K562 (cell line): ENCODE measurements at regions not wholly inside any gene's neighbourhood (a gene's known extent, or its start where the extent isn't known, plus 50 kb on each side); places are given as distances from the start of the nearest gene placed in this dataset.
"Not testable (repeated sequence)": the region's sequence is repeated elsewhere in the genome, so short reads cannot be mapped to it uniquely, and the experiment has no call there.

ENCODE experiments used
- ATAC-seq: fragments of 200-7000 bp; cut with Tn5 transposase; 3 replicates; pipeline ENCODE4 v1.9.1; 2020; ENCODE audit warnings: moderate library complexity
- BruUV-seq: library from RNA; stranded (reverse); fragments of 400-500 nt; replicated peaks from 2 replicates; lab custom pipeline; 2021; lab: Mats Ljungman, UMichigan
- CTCF ChIA-PET: fragments of 300-600 bp; formaldehyde crosslinking; extraction: SDS; loops from one replicate; lab custom pipeline; 2021; ENCODE audit warnings: low intra/inter-chr PET ratio; lab: Yijun Ruan, JAX
- POLR2A ChIA-PET: fragments of 300-600, 350-650 bp; sonication (Branson Sonifier 250); formaldehyde crosslinking; extraction: SDS; loops from one replicate; lab custom pipeline; 2021; ENCODE audit warnings: antibody characterized with exemption, inconsistent platforms; lab: Yijun Ruan, JAX
- DNase-seq, 4 experiments: peaks; one replicate each; pipeline versions ENCODE4 v3.0.0 to v3.0.0-alpha.2; 2011 to 2018; ENCODE audit warnings: low spot score in 3 of 4, mixed read lengths in 3 of 4; ENCODE audit errors: extremely low read depth in 1 of 4
- FAIRE-seq: peaks from 2 replicates; lab custom pipeline; 2011; peaks lifted over from hg19 to GRCh38; lab: Jason Lieb, UNC
- H2AFZ ChIP-seq: 2 replicates; pipeline ENCODE4 v1.6.0; 2011; ENCODE audit warnings: low read depth, low read length, control low read depth, inconsistent platforms
- H3K27ac ChIP-seq: fragments of 200-600 bp; 3 replicates; pipeline ENCODE4 v1.8.0; 2011; ENCODE audit warnings: low read depth, mild to moderate bottlenecking, control low read depth, inconsistent platforms, low read length, moderate library complexity, mixed read lengths; ENCODE audit errors: extremely low read depth
- H3K27me3 ChIP-seq, 2 experiments: fragments of 300-600 bp in 1 of 2; 2 replicates in 1 of 2; 3 replicates in 1 of 2; pipeline versions ENCODE4 v1.6.0 to v1.8.0; 2011; ENCODE audit warnings: inconsistent platforms in 2 of 2, low read length in 2 of 2, mild to moderate bottlenecking in 1 of 2, mixed read lengths in 1 of 2, moderate library complexity in 1 of 2; ENCODE audit not compliant: control insufficient read depth in 2 of 2, insufficient read depth in 2 of 2
- H3K36me3 ChIP-seq: fragments of 300-600 bp; 3 replicates; pipeline ENCODE4 v1.8.0; 2011; ENCODE audit warnings: mild to moderate bottlenecking, low read length, inconsistent platforms; ENCODE audit not compliant: control insufficient read depth, insufficient read depth
- H3K4me1 ChIP-seq, 2 experiments: fragments of 200-600 bp in 1 of 2; replicated peaks in 1 of 2; 2 replicates in 1 of 2; 3 replicates in 1 of 2; pipeline versions ENCODE4 v1.5.1 to v1.8.0; 2011; ENCODE audit warnings: inconsistent platforms in 2 of 2, low read length in 2 of 2, mild to moderate bottlenecking in 1 of 2, mixed read lengths in 1 of 2, moderate library complexity in 1 of 2; ENCODE audit not compliant: control insufficient read depth in 2 of 2, insufficient read depth in 2 of 2
- H3K4me2 ChIP-seq: 2 replicates; pipeline ENCODE4 v1.6.1; 2011; ENCODE audit warnings: low read length, control low read depth, inconsistent platforms, mixed read lengths; ENCODE audit not compliant: insufficient read depth
- H3K4me3 ChIP-seq: fragments of 200-600 bp; sonication (generic), shearing (Covaris generic); 2 replicates; pipeline ENCODE4 v1.5.1; 2016; ENCODE audit warnings: control low read depth, inconsistent platforms
- H3K79me2 ChIP-seq: fragments of 200-600 bp; 3 replicates; pipeline ENCODE4 v1.8.0; 2011; ENCODE audit warnings: low read length, inconsistent platforms; ENCODE audit not compliant: control insufficient read depth, insufficient read depth
- H3K9ac ChIP-seq, 2 experiments: 2 replicates each; pipeline versions ENCODE4 v1.6.0 to v1.6.1; 2011; ENCODE audit warnings: low read depth in 2 of 2, low read length in 2 of 2, control low read depth in 1 of 2, inconsistent platforms in 1 of 2, mild to moderate bottlenecking in 1 of 2, mixed read lengths in 1 of 2; ENCODE audit not compliant: insufficient read depth in 1 of 2
- H3K9me1 ChIP-seq: one replicate; pipeline ENCODE4 v1.6.0; 2011; ENCODE audit warnings: inconsistent platforms, mild to moderate bottlenecking, low read length, moderate library complexity; ENCODE audit not compliant: control insufficient read depth, insufficient read depth
- H3K9me3 ChIP-seq: replicated peaks from 2 replicates; pipeline ENCODE4 v1.5.1; 2011; ENCODE audit warnings: low read depth, low read length, inconsistent platforms; ENCODE audit not compliant: control insufficient read depth, insufficient read depth
- H4K20me1 ChIP-seq: replicated peaks from 2 replicates; pipeline ENCODE4 v1.6.1; 2011; ENCODE audit warnings: low read length, inconsistent platforms, mixed read lengths; ENCODE audit not compliant: control insufficient read depth, insufficient read depth
- C11orf30 ChIP-seq: fragments of 450-650 bp; IDR thresholded peaks from 2 replicates; pipeline ENCODE4 v1.6.1; 2016; ENCODE audit warnings: low read depth, mild to moderate bottlenecking
- MAFG ChIP-seq: fragments of 450-650 bp; conservative IDR thresholded peaks from 2 replicates; pipeline ENCODE4 v1.6.1; 2016; ENCODE audit warnings: missing genetic modification characterization, missing compliant biosample characterization
- ZNF316 ChIP-seq: fragments of 450-650 bp; IDR thresholded peaks from 2 replicates; pipeline ENCODE4 v1.6.1; 2016
- WGBS: fragments of 100-300 bp; shearing (Covaris generic); methylation state at CpG from one replicate; pipeline ENCODE4 v1.1.6; 2016; ENCODE audit warnings: low coverage, mixed read lengths; ENCODE audit not compliant: insufficient coverage; ENCODE audit errors: missing lambda C conversion rate; 5-methylcytosine and 5-hydroxymethylcytosine counted together
- in situ Hi-C: fragments of 300-500 bp; cut with MboI; formaldehyde crosslinking; loops from 4 replicates; pipeline ENCODE4 v1.15.0; 2018; ENCODE audit warnings: inconsistent platforms, mixed read lengths
- intact Hi-C: fragments of 100-400 bp; cut with micrococcal nuclease; formaldehyde crosslinking; loops from 2 replicates; pipeline ENCODE4 v1.14.2; 2022

DNA sequence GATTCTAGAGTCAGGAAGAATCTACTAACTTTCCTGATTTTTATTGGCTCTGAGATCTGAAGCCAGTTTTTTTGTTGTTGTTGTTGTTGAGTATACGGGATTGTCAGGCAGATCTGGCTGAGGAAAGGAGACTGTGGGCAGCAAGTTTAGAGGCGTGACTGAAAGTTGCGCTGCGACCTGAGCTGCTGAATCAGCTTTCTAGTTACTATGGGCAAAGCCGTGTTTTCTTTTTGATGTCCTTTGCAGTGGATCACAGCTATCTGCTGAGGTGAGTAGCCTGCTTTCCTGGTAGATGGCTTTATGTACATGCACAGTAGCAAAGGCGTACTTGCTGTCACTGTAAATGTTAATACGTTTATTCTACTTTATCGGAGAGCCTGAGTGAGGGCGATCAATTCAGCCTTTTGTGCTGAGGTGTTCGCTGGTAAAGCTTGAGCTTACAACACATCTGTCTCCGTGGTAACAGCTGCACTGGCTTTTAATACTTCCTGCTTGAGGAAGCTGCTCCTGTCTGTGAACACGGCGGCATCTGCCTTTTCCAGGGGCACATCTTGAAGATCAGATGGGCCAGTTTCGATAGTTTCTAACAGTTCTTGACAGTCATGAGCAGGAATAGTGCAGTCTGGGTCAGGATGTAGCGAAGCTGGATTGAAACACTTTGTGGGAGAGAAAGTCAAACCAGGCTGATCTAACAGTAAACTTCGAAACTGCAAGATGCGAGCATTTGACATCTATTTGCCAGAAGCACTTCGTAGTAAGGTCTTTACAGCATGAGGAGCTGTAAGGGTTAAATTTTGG, 118.9 kb downstream of the UNC93B1 start:
- FAIRE-seq, H3K79me2 ChIP-seq, H3K9me3 ChIP-seq, H3K4me1 ChIP-seq, BruUV-seq, H4K20me1 ChIP-seq, H3K4me3 ChIP-seq, H3K9ac ChIP-seq, intact Hi-C loops, POLR2A ChIA-PET, DNase-seq, H3K27ac ChIP-seq, H3K36me3 ChIP-seq, CTCF ChIA-PET, H3K27me3 ChIP-seq, in situ Hi-C loops, H3K4me2 ChIP-seq, ATAC-seq, H3K9me1 ChIP-seq: not testable (repeated sequence)
- H2AFZ ChIP-seq, result peak overlapping the region; percentile 59; the same call in 1 of the 2 replicates
- 18% methylated on average over 16 of the region's 18 CpGs for WGBS
- TF ChIP-seq C11orf30 (peak; percentile 80), MAFG (tag) (peak; percentile 44; the same call in 1 of the 2 replicates), ZNF316 (peak; percentile 78)

DNA sequence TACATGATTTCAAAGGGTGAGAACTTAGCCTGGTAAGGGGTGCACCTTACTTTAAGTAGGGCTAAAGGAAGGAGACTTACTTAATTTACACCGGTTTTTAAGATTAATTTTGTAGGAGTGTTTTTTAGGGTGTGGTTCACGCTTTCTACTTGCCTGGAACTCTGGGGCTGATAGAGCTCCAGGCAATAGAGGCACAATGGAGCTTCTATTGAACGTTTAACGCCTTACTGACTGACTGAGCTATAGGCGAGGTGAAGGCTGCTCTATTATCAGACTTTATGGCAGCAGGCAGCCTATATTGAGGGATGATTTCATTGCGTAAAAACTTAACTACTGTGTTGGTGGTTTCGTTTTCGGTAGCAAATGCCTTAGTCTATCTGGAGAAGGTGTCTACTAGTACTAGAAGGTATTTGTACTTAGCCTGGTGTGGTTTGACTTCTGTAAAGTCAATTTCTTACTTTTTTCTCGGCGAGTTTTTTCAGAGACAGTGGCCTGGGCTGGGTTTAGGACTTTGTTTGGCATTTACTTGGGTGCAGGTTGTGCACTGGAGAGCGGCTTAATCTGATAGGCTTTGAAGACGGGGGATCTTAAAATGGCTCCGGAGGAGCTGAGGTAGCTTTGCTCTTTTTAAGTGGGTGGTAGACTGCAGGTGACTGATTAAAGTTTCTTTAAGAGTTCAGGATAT, 119.7 kb downstream of the UNC93B1 start:
- in situ Hi-C loops, H3K79me2 ChIP-seq, H3K36me3 ChIP-seq, H3K9ac ChIP-seq, H3K9me3 ChIP-seq, DNase-seq, H3K27ac ChIP-seq, H3K4me3 ChIP-seq, H3K4me2 ChIP-seq, BruUV-seq, intact Hi-C loops, H3K9me1 ChIP-seq, POLR2A ChIA-PET, FAIRE-seq, CTCF ChIA-PET, ATAC-seq, H3K27me3 ChIP-seq, H4K20me1 ChIP-seq, H3K4me1 ChIP-seq: not testable (repeated sequence)
- 10% methylated on average over 13 of the region's 13 CpGs for WGBS
- H2AFZ ChIP-seq, result peak overlapping the region; percentile 59; the same call in 1 of the 2 replicates
